ENCODE measurements at regions not wholly inside any gene's neighbourhood (a gene's known extent, or its start where the extent isn't known, plus 50 kb on each side); places are given as distances from the start of the nearest gene placed in this dataset.

DNA sequence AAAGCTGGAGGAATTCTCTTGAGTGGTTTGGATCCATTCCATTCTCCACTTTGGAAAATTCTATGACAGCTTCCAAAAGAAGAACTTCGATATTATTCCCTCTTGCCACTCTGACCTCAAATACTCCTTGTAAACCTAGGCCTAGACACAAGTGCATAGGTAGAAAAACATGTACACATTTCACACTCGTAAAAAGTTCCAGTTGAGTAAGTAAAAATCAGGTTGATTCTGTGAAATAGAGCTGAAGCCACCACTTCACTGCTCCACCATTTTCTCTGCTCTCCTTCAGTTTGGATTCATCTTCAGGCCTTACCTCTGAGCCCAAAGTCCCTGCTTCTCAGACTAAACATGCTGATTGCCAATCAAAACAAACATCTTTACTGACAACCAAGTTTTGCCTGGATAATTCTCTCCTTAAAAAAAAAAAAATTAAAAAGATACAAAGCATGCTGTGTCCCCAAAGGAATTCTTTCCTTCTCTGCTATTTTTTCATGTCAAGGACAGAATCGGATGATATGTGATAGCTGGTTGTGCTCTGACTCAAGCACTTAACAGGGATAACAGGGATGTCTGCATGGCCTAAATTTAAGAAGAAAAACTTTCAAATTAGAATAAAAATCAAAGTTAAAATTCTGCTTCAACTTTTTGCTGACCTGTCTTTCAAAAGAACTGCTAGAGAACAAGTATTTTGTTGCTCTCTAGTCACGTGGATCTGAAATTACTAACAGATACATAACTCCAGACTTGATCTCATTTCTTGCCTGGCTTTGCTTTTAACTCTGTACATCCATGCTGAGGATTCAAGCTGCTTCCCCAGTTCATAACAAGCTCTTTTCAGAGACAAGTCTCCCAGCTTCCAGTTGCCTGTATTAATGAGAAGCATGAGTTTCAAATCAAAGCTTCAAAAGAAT is 420.9 kb upstream of the INTU start:
- no peak for DNase-seq (ENCODE audit: low read depth)
- in situ Hi-C loops (cut with HindIII; ENCODE audit: low pct_unique_long_range_greater_than_20kb, low sequenced_read_pairs) = no loop called here

- no peak for DNase-seq (ENCODE audit: low read depth)
- in situ Hi-C loops (cut with HindIII; ENCODE audit: low pct_unique_long_range_greater_than_20kb, low sequenced_read_pairs) = no loop called here
Measured at GRCh38 chr4:127212701-127213100, 420.1 kb upstream of the INTU start.

- DNase-seq (ENCODE audit: low read depth) = no peak
Measured at GRCh38 chr4:127214016-127214415, 418.7 kb upstream of the INTU start.

GRCh38 chr4:127214931-127215330 is 417.8 kb upstream of the INTU start:
- in situ Hi-C loops (cut with HindIII; ENCODE audit: low pct_unique_long_range_greater_than_20kb, low sequenced_read_pairs) = no loop called here
- DNase-seq (ENCODE audit: low read depth) = no peak

More at GRCh38 chr4:127214016-127214415, 418.7 kb upstream of the INTU start:
- in situ Hi-C loops (cut with HindIII; ENCODE audit: low pct_unique_long_range_greater_than_20kb, low sequenced_read_pairs) = no loop called here

- DNase-seq (ENCODE audit: low read depth) = no peak
- in situ Hi-C loops (cut with HindIII; ENCODE audit: low pct_unique_long_range_greater_than_20kb, low sequenced_read_pairs) = no loop called here
Measured at GRCh38 chr4:127217586-127218229, 415.0 kb upstream of the INTU start.

- DNase-seq (ENCODE audit: low read depth) = no peak
- in situ Hi-C loops (cut with HindIII; ENCODE audit: low pct_unique_long_range_greater_than_20kb, low sequenced_read_pairs) = no loop called here
Measured at GRCh38 chr4:127219232-127219631, 413.5 kb upstream of the INTU start.

- DNase-seq (ENCODE audit: low read depth) = no peak
- in situ Hi-C loops (cut with HindIII; ENCODE audit: low pct_unique_long_range_greater_than_20kb, low sequenced_read_pairs) = no loop called here
Measured at GRCh38 chr4:127224556-127224955, 408.2 kb upstream of the INTU start.

GRCh38 chr4:127229855-127230608 is 402.7 kb upstream of the INTU start:
- in situ Hi-C loops (cut with HindIII; ENCODE audit: low pct_unique_long_range_greater_than_20kb, low sequenced_read_pairs) = no loop called here
- DNase-seq (ENCODE audit: low read depth) = no peak

DNA sequence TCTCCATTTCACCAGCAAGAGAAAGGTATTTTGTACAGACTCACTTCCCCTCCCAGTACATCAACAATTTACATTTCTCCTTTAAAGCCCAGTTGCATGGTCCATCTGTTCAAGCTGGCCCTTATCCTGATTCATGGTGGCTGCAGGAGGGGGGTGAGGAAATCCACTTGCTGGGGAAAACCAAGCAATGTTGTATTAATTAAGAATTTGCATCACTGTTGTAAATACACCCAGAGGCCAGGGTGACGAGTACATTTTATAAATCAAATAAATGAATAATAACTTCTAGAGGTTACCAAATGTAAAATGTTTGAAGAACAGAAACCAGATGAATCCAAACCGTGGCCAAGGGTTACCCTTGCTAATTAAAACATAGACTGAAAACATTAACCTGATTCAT is 395.9 kb upstream of the INTU start:
- in situ Hi-C loops (cut with HindIII; ENCODE audit: low pct_unique_long_range_greater_than_20kb, low sequenced_read_pairs) = no loop called here
- DNase-seq (ENCODE audit: low read depth) = no peak

GRCh38 chr4:127237581-127237980 is 395.2 kb upstream of the INTU start:
- in situ Hi-C loops (cut with HindIII; ENCODE audit: low pct_unique_long_range_greater_than_20kb, low sequenced_read_pairs) = no loop called here
- no peak for DNase-seq (ENCODE audit: low read depth)

GRCh38 chr4:127238956-127239475 is 393.7 kb upstream of the INTU start:
- in situ Hi-C loops (cut with HindIII; ENCODE audit: low pct_unique_long_range_greater_than_20kb, low sequenced_read_pairs) = no loop called here
- no peak for DNase-seq (ENCODE audit: low read depth)

DNA sequence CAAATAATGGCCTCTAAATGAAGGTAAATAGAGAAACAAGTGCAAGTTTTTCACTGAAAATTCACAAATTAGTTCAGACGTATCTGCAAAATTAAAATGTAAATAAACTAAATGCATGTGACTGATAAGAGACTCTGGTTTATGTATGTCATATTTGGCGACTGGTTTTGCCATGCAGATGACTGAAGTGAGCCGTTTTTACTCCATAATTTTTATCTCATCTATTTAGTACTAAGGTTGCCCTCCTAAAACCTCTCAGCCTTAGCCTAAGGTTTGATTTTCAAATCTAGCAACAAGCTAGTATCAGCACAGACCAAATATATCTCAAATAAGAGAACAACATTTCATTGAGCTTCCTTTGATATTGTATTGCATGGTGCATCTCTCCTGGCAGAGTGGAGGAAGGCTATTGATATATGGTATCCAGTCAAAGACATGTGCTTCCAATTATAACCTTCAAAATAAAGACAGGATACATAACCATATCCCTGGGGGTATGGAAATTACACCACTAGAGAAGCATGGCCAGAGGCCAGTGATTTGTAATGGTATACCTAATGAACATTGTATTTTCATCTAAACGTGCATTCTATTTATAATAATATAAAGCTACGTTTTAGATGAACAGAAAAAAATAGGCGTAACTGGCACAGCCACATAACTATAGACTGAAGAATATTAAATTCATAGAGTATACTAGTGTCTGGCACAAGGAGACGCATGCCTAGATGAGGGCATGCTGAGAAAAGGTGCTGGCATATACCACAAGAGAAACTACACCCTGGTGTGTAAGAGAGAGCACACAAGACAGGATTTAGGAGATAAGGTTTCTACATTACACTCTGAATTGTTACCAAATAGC is 392.6 kb upstream of the INTU start:
- in situ Hi-C loops (cut with HindIII; ENCODE audit: low pct_unique_long_range_greater_than_20kb, low sequenced_read_pairs) = no loop called here
- no peak for DNase-seq (ENCODE audit: low read depth)

GRCh38 chr4:127240764-127241105 is 392.0 kb upstream of the INTU start:
- in situ Hi-C loops (cut with HindIII; ENCODE audit: low pct_unique_long_range_greater_than_20kb, low sequenced_read_pairs) = no loop called here

DNA sequence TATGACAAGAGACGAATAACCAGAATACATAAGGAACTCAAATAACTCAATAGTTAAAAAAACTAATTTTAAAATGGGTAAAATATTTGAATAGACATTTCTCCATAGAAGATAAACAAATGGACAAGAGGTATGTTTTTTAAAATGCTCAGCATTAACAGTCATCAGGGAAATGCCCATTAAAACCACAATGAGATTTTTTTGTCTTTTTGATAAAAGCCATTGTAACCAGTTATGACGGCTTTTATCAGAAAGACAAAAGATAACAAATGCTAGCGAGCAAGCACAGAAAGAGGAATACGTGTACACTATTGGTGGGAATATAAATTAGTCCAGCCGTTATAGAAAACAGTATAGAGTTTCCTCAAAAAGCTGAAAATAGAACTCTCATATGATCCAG is 388.2 kb upstream of the INTU start:
- no peak for DNase-seq (ENCODE audit: low read depth)
- in situ Hi-C loops (cut with HindIII; ENCODE audit: low pct_unique_long_range_greater_than_20kb, low sequenced_read_pairs) = no loop called here

More at GRCh38 chr4:127240764-127241105, 392.0 kb upstream of the INTU start:
- DNase-seq (ENCODE audit: low read depth) = no peak

DNA sequence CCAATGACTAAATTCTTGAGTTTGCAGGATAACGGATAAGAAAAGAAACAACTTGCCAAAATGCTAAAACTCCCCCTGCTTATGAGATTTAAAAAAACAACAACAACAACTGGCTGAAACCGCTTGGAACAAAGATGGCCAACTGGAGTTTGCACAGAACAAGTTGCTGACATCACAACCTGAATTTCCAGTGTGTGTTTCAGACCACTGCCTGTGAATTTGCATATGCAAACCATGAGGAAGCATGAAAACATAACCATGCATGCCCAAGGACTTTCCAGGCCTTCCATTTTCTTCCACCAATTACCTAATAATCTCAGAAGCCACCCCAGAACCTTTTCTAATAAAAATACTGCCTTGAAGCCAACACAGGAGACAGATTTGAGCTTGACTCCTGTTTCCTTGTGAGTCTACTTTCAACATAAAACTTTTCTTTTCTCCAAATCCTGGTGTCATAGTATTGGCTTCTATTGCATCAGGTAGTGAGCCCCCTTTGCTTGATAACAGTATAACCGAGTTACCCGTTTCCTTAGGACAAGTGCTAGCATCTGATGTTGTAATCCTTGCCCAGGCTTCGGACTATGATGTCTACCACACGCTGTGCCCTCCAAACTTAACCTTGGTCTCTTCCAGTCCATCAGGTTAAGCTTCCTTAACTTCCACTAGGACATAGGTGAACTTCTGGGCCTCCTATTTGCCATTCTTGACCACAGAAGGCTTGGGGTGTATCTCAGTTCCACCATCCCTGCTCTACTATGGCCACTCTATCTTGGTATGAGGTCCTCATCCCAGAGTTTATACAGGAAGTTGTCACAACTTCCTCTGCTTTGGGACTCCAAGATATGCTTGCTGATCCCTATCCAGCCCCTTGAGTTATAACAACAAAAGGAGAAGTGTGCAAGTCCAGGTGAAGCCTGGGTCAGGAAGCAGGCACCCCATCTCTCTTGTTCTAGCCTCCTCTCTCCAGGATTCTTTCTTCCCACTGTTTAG is 385.5 kb upstream of the INTU start:
- in situ Hi-C loops (cut with HindIII; ENCODE audit: low pct_unique_long_range_greater_than_20kb, low sequenced_read_pairs) = no loop called here

DNA sequence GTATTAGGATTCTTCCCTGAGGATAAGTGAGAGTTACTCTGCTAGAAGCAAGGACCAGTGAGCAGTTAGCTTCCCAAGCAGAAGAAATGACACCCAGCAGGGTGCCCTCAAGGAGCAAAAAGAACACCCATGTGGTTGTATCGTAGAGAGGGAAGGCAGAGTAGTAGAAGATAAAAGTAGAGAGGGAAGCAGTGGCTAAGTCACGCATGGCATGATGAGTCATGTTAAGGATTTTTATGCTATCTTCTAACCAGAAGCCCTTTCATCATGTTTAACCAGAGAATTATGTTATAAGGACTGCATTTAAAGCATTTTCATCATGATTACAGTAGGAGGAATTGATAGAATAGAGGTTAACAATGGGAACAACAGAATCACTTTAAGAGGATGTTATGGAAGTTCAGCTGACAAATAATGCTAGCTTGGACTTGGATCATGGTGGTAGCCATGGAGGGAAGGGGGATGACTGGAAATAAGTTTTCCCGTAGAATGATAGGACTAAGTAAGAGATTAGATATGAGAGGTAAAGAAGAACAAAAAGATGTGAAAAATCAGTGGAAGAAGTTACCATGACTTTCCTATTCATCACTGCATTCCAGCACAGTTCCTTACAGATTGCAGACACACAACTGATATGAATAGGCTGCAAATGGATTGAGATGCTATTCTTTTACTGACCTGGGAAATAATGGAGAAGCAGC is 383.5 kb upstream of the INTU start:
- in situ Hi-C loops (cut with HindIII; ENCODE audit: low pct_unique_long_range_greater_than_20kb, low sequenced_read_pairs) = no loop called here
- no peak for DNase-seq (ENCODE audit: low read depth)

More for the DNA sequence above, 385.5 kb upstream of the INTU start:
- DNase-seq (ENCODE audit: low read depth) = no peak

All from Caki2 (cell line).